ENCODE measurements at regions not wholly inside any gene's neighbourhood (a gene's known extent, or its start where the extent isn't known, plus 50 kb on each side); places are given as distances from the start of the nearest gene placed in this dataset.

GRCh38 chr10:105699504-105699903 is 1058.4 kb downstream of the SORCS3 start:
- TF ChIP-seq CTCF (IDR thresholded peaks at IDR 0.05), result no peak
- no peak for TF ChIP-seq ZFX (IDR thresholded peaks at IDR 0.05; ENCODE audit: borderline replicate concordance)
- no peak overlapping the region for H3K27ac ChIP-seq

- H3K27ac ChIP-seq, result no peak overlapping the region
- no peak for TF ChIP-seq ZFX (IDR thresholded peaks at IDR 0.05; ENCODE audit: borderline replicate concordance)
- TF ChIP-seq CTCF (IDR thresholded peaks at IDR 0.05), result no peak
Measured at GRCh38 chr10:105698592-105698991, 1057.5 kb downstream of the SORCS3 start.

- TF ChIP-seq ZFX (IDR thresholded peaks at IDR 0.05; ENCODE audit: borderline replicate concordance) (no peak), CTCF (IDR thresholded peaks at IDR 0.05) (no peak)
- no peak overlapping the region for H3K27ac ChIP-seq
Measured at GRCh38 chr10:105697290-105697780, 1056.2 kb downstream of the SORCS3 start.

- H3K27ac ChIP-seq, result no peak overlapping the region
- TF ChIP-seq ZFX (IDR thresholded peaks at IDR 0.05; ENCODE audit: borderline replicate concordance) (no peak), CTCF (IDR thresholded peaks at IDR 0.05) (no peak)
Measured at GRCh38 chr10:105691811-105692210, 1050.7 kb downstream of the SORCS3 start.

- H3K27ac ChIP-seq, result no peak overlapping the region
- TF ChIP-seq CTCF (IDR thresholded peaks at IDR 0.05) (no peak), ZFX (IDR thresholded peaks at IDR 0.05; ENCODE audit: borderline replicate concordance) (no peak)
Measured at GRCh38 chr10:105682911-105683310, 1041.8 kb downstream of the SORCS3 start.

- H3K27ac ChIP-seq, result no peak overlapping the region
- TF ChIP-seq CTCF (IDR thresholded peaks at IDR 0.05) (no peak), ZFX (IDR thresholded peaks at IDR 0.05; ENCODE audit: borderline replicate concordance) (no peak)
Measured at GRCh38 chr10:105681051-105681450, 1040.0 kb downstream of the SORCS3 start.

GRCh38 chr10:105679781-105680180 is 1038.7 kb downstream of the SORCS3 start:
- no peak overlapping the region for H3K27ac ChIP-seq
- TF ChIP-seq ZFX (IDR thresholded peaks at IDR 0.05; ENCODE audit: borderline replicate concordance), result no peak
- TF ChIP-seq CTCF (IDR thresholded peaks at IDR 0.05), result no peak

All from 22Rv1 (cell line).